Neural crest cell (in vitro differentiated cells): ENCODE measurements at regions not wholly inside any gene's neighbourhood (a gene's known extent, or its start where the extent isn't known, plus 50 kb on each side); places are given as distances from the start of the nearest gene placed in this dataset.
"Not testable (repeated sequence)": the region's sequence is repeated elsewhere in the genome, so short reads cannot be mapped to it uniquely, and the experiment has no call there.

Experiments
- DNase-seq: peaks from one replicate; pipeline ENCODE4 v3.0.0; 2021; ENCODE audit warnings: low read depth, mixed read lengths, low spot score
- H3K27ac Mint-ChIP-seq: one replicate; pipeline ENCODE4 v1.8.0; 2021; ENCODE audit warnings: mild to moderate bottlenecking, mixed read lengths; ENCODE audit not compliant: unreplicated experiment
- H3K27me3 Mint-ChIP-seq: 2 replicates; pipeline ENCODE4 v1.8.0; 2021; ENCODE audit warnings: low read depth, mild to moderate bottlenecking, mixed read lengths
- H3K36me3 Mint-ChIP-seq: 2 replicates; pipeline ENCODE4 v1.8.0; 2021; ENCODE audit warnings: low read depth, mild to moderate bottlenecking, mixed read lengths
- H3K4me1 Mint-ChIP-seq: 2 replicates; pipeline ENCODE4 v1.8.0; 2021; ENCODE audit warnings: mixed read lengths
- H3K4me3 Mint-ChIP-seq: one replicate; pipeline ENCODE4 v1.8.0; 2021; ENCODE audit warnings: mild to moderate bottlenecking, mixed read lengths
- H3K9me3 Mint-ChIP-seq: 2 replicates; pipeline ENCODE4 v1.8.0; 2021; ENCODE audit warnings: mixed read lengths
- CTCF ChIP-seq: fragments of 200-600 bp; sonication (generic); conservative IDR thresholded peaks from 2 replicates; pipeline ENCODE4 v1.5.0; 2021; ENCODE audit warnings: antibody characterized with exemption, mild to moderate bottlenecking

- H3K27ac Mint-ChIP-seq, result no peak overlapping the region
- H3K4me1 Mint-ChIP-seq, result no peaks in the 10 kb centered on the region
- H3K9me3 Mint-ChIP-seq, result peaks cover 4% of the 10 kb centered on the region
- no peak overlapping the region for H3K4me3 Mint-ChIP-seq
- H3K36me3 Mint-ChIP-seq, result no peaks in the 10 kb centered on the region
- TF ChIP-seq CTCF, result no peak
- no peaks in the 10 kb centered on the region for H3K27me3 Mint-ChIP-seq
- no peak for DNase-seq
Measured at GRCh38 chr4:72842323-72842722, 227.2 kb downstream of the COX18 start.

GRCh38 chr4:72840166-72840565, 229.3 kb downstream of the COX18 start:
- not testable (repeated sequence) for DNase-seq, H3K9me3 Mint-ChIP-seq, H3K27me3 Mint-ChIP-seq

GRCh38 chr4:72828864-72829263, 240.7 kb downstream of the COX18 start:
- Mint-ChIP-seq H3K27ac (no peak overlapping the region), H3K36me3 (no peaks in the 10 kb centered on the region)

More at GRCh38 chr4:72840166-72840565, 229.3 kb downstream of the COX18 start:
- H3K4me3 Mint-ChIP-seq, H3K4me1 Mint-ChIP-seq, H3K36me3 Mint-ChIP-seq, H3K27ac Mint-ChIP-seq: not testable (repeated sequence)

GRCh38 chr4:72827968-72828367, 241.5 kb downstream of the COX18 start:
- no peak overlapping the region for H3K4me3 Mint-ChIP-seq
- peaks cover 12% of the 10 kb centered on the region for H3K9me3 Mint-ChIP-seq
- H3K27ac Mint-ChIP-seq, result no peak overlapping the region
- H3K36me3 Mint-ChIP-seq, result no peaks in the 10 kb centered on the region
- H3K27me3 Mint-ChIP-seq, result no peaks in the 10 kb centered on the region
- TF ChIP-seq CTCF, result no peak
- DNase-seq, result no peak
- H3K4me1 Mint-ChIP-seq, result no peaks in the 10 kb centered on the region

More at GRCh38 chr4:72828864-72829263, 240.7 kb downstream of the COX18 start:
- no peak for DNase-seq
- no peak for TF ChIP-seq CTCF
- Mint-ChIP-seq H3K4me3 (no peak overlapping the region), H3K4me1 (no peaks in the 10 kb centered on the region), H3K27me3 (no peaks in the 10 kb centered on the region), H3K9me3 (peaks cover 13% of the 10 kb centered on the region)

- no peak for TF ChIP-seq CTCF
- peaks cover 2% of the 10 kb centered on the region for H3K9me3 Mint-ChIP-seq
- H3K27ac Mint-ChIP-seq, result no peak overlapping the region
- H3K4me1 Mint-ChIP-seq, result no peaks in the 10 kb centered on the region
- DNase-seq, result no peak
- H3K4me3 Mint-ChIP-seq, result no peak overlapping the region
- H3K27me3 Mint-ChIP-seq, result no peaks in the 10 kb centered on the region
- H3K36me3 Mint-ChIP-seq, result no peaks in the 10 kb centered on the region
Measured at GRCh38 chr4:72820107-72820506, 249.4 kb downstream of the COX18 start.

GRCh38 chr4:72817012-72817411, 248.0 kb upstream of the ADAMTS3 start:
- H3K36me3 Mint-ChIP-seq, result no peaks in the 10 kb centered on the region
- H3K9me3 Mint-ChIP-seq, result no peaks in the 10 kb centered on the region
- no peaks in the 10 kb centered on the region for H3K4me1 Mint-ChIP-seq
- no peak for DNase-seq
- no peaks in the 10 kb centered on the region for H3K27me3 Mint-ChIP-seq
- TF ChIP-seq CTCF, result no peak
- H3K27ac Mint-ChIP-seq, result no peak overlapping the region
- no peak overlapping the region for H3K4me3 Mint-ChIP-seq
